Stomach (tissue), 8 donors: ENCODE measurements at regions not wholly inside any gene's neighbourhood (a gene's known extent, or its start where the extent isn't known, plus 50 kb on each side); places are given as distances from the start of the nearest gene placed in this dataset.
A peak's percentile ranks its signal among the peaks of the same experiment; 100 is the strongest.

Experiments
- DNase-seq, 2 donors: peaks; one replicate each; pipeline versions ENCODE4 v3.0.0 to v3.0.0-alpha.2; 2013 to 2019
- H3K27ac ChIP-seq, 5 donors: fragments of 200-600 bp in 4 of 5; sonication (generic) in 4 of 5; one replicate each; pipeline ENCODE4 v1.5.1; 2013 to 2019; ENCODE audit warnings: mild to moderate bottlenecking in 1 of 5, moderate library complexity in 1 of 5
- H3K27me3 ChIP-seq, 3 donors: fragments of 200-600 bp; sonication (generic); one replicate each; pipeline ENCODE4 v1.5.1; 2017 to 2019; ENCODE audit warnings: mixed run types in 1 of 3
- H3K36me3 ChIP-seq, 4 donors: fragments of 200-600 bp; sonication (generic); 1 replicate in 3 of 4; 2 replicates in 1 of 4; pipeline ENCODE4 v1.5.1; 2016 to 2019
- H3K4me1 ChIP-seq, 4 donors: fragments of 200-600 bp; sonication (generic); one replicate each; pipeline ENCODE4 v1.5.1; 2016 to 2019
- H3K4me3 ChIP-seq, 4 donors: fragments of 200-600 bp; sonication (generic) in 3 of 4; one replicate each; pipeline ENCODE4 v1.5.1; 2016 to 2019; ENCODE audit warnings: mild to moderate bottlenecking in 1 of 4
- H3K9me3 ChIP-seq, 4 donors: fragments of 200-600 bp; sonication (generic); one replicate each; pipeline ENCODE4 v1.5.1; 2016 to 2019
- CTCF ChIP-seq, 7 experiments: fragments of 450-650 bp in 4 of 7; fragments of 200-600 bp in 3 of 7; sonication (generic) in 3 of 7; IDR thresholded peaks; one replicate each; pipeline ENCODE4 v1.5.1; 2016 to 2019; ENCODE audit warnings: antibody characterized with exemption in 7 of 7, control low read depth in 2 of 7, mild to moderate bottlenecking in 1 of 7
- EP300 ChIP-seq: sonication (generic); formaldehyde crosslinking; IDR thresholded peaks from one replicate; pipeline ENCODE4 v1.6.1; 2017; ENCODE audit warnings: antibody characterized with exemption
- POLR2A ChIP-seq, 4 donors: fragments of 450-650 bp; IDR thresholded peaks; one replicate each; pipeline ENCODE4 v1.6.1; 2016; ENCODE audit warnings: antibody characterized with exemption in 4 of 4, control low read depth in 2 of 4, mild to moderate bottlenecking in 1 of 4, moderate library complexity in 1 of 4
- POLR2AphosphoS5 ChIP-seq, 3 donors: sonication (generic); formaldehyde crosslinking; IDR thresholded peaks; one replicate each; pipeline ENCODE4 v1.6.1; 2016; ENCODE audit warnings: antibody characterized with exemption in 3 of 3
- WGBS, 5 donors: extraction: QIAGEN DNeasy Blood & Tissue Kit in 3 of 5; methylation state at CpG; one replicate each; pipeline versions ENCODE4 v1.1.5 to v1.1.7; 2013 to 2018; 5-methylcytosine and 5-hydroxymethylcytosine counted together
- intact Hi-C: fragments of 100-400 bp; cut with DNase I; formaldehyde crosslinking; loops from one replicate; pipeline ENCODE4 v1.15.1; 2023; ENCODE audit warnings: low total_unique reads
- donor health status: healthy with polysubstance abuse.
- donor health status: Bipolar disorder and iron deficiency.
- donor health status: healthy.

- 38 to 63% (median 60%) methylated on average over 4 of the region's 4 CpGs for WGBS, 5 donors
- no peak for DNase-seq
- intact Hi-C loops: no loop called here
- H3K4me3 ChIP-seq: no peak overlapping the region
- H3K27me3 ChIP-seq: no peaks in the 10 kb centered on the region
- peaks cover 0 to 12% (median 0%) of the 10 kb centered on the region in 4 donors for H3K4me1 ChIP-seq
- TF ChIP-seq POLR2AphosphoS5 (IDR thresholded peaks at IDR 0.05): no peak
- TF ChIP-seq POLR2A (IDR thresholded peaks at IDR 0.05): no peak
- no peak for TF ChIP-seq CTCF (IDR thresholded peaks at IDR 0.05)
- TF ChIP-seq EP300: no peak
- H3K9me3 ChIP-seq: no peaks in the 10 kb centered on the region
- H3K27ac ChIP-seq: no peak overlapping the region
- no peaks in the 10 kb centered on the region for H3K36me3 ChIP-seq
These were observed 187.4 kb upstream of the AGR3 start for GRCh38 chr7:17069146-17069545.

DNA sequence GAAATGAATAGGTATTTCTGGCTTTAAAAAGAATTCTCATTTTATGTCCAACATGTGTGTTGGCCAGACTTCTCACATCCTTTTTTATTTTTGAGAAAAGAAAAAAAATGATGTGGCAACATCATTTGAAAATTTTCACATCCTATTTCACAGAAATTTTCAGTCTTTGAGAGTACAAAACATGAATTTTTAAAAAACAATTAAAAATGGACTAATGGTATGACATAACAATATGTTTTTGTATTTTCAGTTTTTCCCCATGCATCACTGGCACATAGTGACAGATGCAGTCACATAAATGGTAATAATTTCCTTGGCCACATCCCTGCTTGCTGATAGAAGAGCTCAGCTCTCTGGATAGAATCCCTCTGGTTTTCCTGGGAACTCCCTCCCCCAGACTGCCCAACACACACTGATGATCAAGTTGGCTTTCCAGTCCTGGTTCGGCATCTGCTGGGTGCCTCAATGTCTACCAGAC is 188.5 kb upstream of the AGR3 start:
- 64 to 85% (median 80%) methylated on average over 1 of the region's 1 CpG for WGBS, 5 donors
- no peak for DNase-seq
- intact Hi-C loops: no loop called here
- Histone ChIP-seq H3K27ac (peak overlapping the region in 1 of 5 donors; percentile 17), H3K36me3 (no peaks in the 10 kb centered on the region), H3K9me3 (no peaks in the 10 kb centered on the region), H3K4me3 (no peak overlapping the region), H3K4me1 (peaks cover 0 to 12% (median 0%) of the 10 kb centered on the region in 4 donors), H3K27me3 (no peaks in the 10 kb centered on the region)
- TF ChIP-seq POLR2AphosphoS5 (IDR thresholded peaks at IDR 0.05) (no peak), EP300 (no peak), CTCF (IDR thresholded peaks at IDR 0.05) (no peak), POLR2A (IDR thresholded peaks at IDR 0.05) (no peak)

DNA sequence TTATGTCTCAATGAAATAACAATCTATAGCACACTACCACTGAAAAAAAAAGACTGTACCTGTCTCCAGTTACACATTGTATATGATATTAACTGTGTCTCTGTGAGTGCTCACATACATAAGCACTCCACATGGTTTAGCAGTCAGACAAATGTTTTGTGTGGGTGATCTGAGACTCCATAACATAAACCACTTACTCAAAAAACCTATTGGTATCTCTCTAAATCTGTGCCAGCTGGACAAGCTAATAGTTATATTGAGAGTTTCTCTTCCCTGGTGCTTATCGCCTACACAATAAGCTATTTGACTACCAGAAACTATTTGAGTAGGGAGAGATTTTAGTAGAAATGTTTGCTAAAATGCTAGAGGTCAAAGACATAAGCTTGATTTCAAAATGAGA is 190.1 kb upstream of the AGR3 start:
- no peak for DNase-seq
- Histone ChIP-seq H3K4me3 (no peak overlapping the region), H3K27me3 (no peaks in the 10 kb centered on the region), H3K9me3 (no peaks in the 10 kb centered on the region), H3K4me1 (peaks cover 0 to 12% (median 0%) of the 10 kb centered on the region in 4 donors), H3K27ac (peak overlapping the region in 1 of 5 donors; percentile 23), H3K36me3 (no peaks in the 10 kb centered on the region)
- WGBS, 5 donors: 15 to 54% (median 33%) methylated on average over 1 of the region's 1 CpG
- no peak for TF ChIP-seq EP300
- TF ChIP-seq CTCF (IDR thresholded peaks at IDR 0.05): no peak
- TF ChIP-seq POLR2A (IDR thresholded peaks at IDR 0.05): no peak
- no peak for TF ChIP-seq POLR2AphosphoS5 (IDR thresholded peaks at IDR 0.05)
- intact Hi-C loops: no loop called here

DNA sequence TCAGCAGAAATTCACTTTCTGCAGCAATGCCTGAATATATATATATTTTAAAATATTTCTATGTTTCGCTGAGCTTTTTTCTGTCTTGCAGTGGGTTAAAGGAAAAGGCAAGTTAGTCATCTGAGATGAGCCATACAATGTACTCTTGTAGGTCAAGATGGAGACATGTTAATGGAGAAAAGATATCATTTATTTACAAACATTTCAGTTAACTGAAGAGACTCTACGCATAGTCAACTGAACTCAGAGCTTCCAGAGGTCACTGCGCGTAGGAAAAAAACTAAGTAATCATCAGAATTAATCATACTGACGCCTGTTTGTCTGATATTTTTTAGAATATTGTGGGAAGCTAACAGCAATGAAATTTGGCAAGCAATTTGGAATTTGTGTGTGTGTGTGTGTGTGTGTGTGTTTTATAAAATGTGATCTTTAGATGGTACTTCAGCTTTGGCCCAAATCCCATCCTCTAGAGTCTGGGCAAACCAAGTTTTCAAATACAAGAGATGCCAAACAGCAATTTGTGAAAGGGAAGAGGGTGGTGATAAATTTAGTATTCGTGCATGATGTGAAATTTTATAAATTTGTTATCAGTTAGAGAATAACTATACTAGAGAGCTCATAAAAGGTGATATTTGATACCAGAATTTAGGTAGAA is 193.9 kb upstream of the AGR3 start:
- Histone ChIP-seq H3K36me3 (no peaks in the 10 kb centered on the region), H3K4me3 (no peak overlapping the region), H3K9me3 (no peaks in the 10 kb centered on the region), H3K4me1 (peaks cover 0 to 3% (median 0%) of the 10 kb centered on the region in 4 donors), H3K27me3 (no peaks in the 10 kb centered on the region), H3K27ac (no peak overlapping the region)
- no peak for DNase-seq
- TF ChIP-seq CTCF (IDR thresholded peaks at IDR 0.05) (no peak), POLR2A (IDR thresholded peaks at IDR 0.05) (no peak), POLR2AphosphoS5 (IDR thresholded peaks at IDR 0.05) (no peak), EP300 (no peak)
- 70 to 79% (median 77%) methylated on average over 6 of the region's 6 CpGs for WGBS, 5 donors
- intact Hi-C loops: no loop called here
